SK-N-SH treated with all-trans-retinoic acid at 6 μM for 48 hours (cell line): ENCODE measurements at regions not wholly inside any gene's neighbourhood (a gene's known extent, or its start where the extent isn't known, plus 50 kb on each side); places are given as distances from the start of the nearest gene placed in this dataset.

Experiments
- ATAC-seq: fragments of 200-7000 bp; cut with Tn5 transposase; 3 replicates; pipeline ENCODE4 v1.9.1; 2020; ENCODE audit warnings: mild to moderate bottlenecking, moderate library complexity
- ARNTL ChIP-seq: fragments of 450-650 bp; formaldehyde crosslinking; IDR thresholded peaks from 2 replicates; pipeline ENCODE4 v1.5.0; 2020; ENCODE audit warnings: low read depth, mild to moderate bottlenecking, moderate library complexity, borderline replicate concordance
- BACH2 ChIP-seq: fragments of 250-450 bp; sonication (Bioruptor Pico); IDR thresholded peaks from 2 replicates; pipeline ENCODE4 v1.9.0; 2021; ENCODE audit warnings: mild to moderate bottlenecking, borderline replicate concordance
- CREB5 ChIP-seq: fragments of 250-450 bp; sonication (Bioruptor Pico); IDR thresholded peaks from 2 replicates; pipeline ENCODE4 v1.5.1; 2020; ENCODE audit warnings: low read depth, mild to moderate bottlenecking, moderate library complexity
- CSDC2 ChIP-seq: fragments of 250-450 bp; sonication (Bioruptor Pico); IDR thresholded peaks from 2 replicates; pipeline ENCODE4 v1.5.0; 2020; ENCODE audit warnings: mild to moderate bottlenecking, moderate library complexity
- CSRNP3 ChIP-seq: fragments of 250-450 bp; sonication (Bioruptor Pico); IDR thresholded peaks from 2 replicates; pipeline ENCODE4 v1.5.1; 2021; ENCODE audit warnings: mild to moderate bottlenecking, moderate library complexity
- ESRRG ChIP-seq: fragments of 250-450 bp; sonication (Bioruptor Pico); IDR thresholded peaks from 2 replicates; pipeline ENCODE4 v1.6.1; 2021; ENCODE audit warnings: mild to moderate bottlenecking
- GLIS3 ChIP-seq: fragments of 250-450 bp; sonication (Bioruptor Pico); IDR thresholded peaks from 2 replicates; pipeline ENCODE4 v1.5.0; 2020; ENCODE audit warnings: mild to moderate bottlenecking, moderate library complexity
- OSR1 ChIP-seq: fragments of 250-450 bp; sonication (Bioruptor Pico); IDR thresholded peaks from 2 replicates; pipeline ENCODE4 v1.8.0; 2022; ENCODE audit warnings: moderate library complexity, mild to moderate bottlenecking, inconsistent platforms
- PATZ1 ChIP-seq: fragments of 250-450 bp; sonication (Bioruptor Pico); IDR thresholded peaks from 2 replicates; pipeline ENCODE4 v1.8.0; 2020; ENCODE audit warnings: mild to moderate bottlenecking, moderate library complexity, borderline replicate concordance
- POU6F1 ChIP-seq: fragments of 250-450 bp; sonication (Bioruptor Pico); IDR thresholded peaks from 2 replicates; pipeline ENCODE4 v1.8.0; 2021; ENCODE audit warnings: low read depth, mild to moderate bottlenecking, moderate library complexity, borderline replicate concordance
- RARB ChIP-seq: fragments of 250-450 bp; sonication (Bioruptor Pico); IDR thresholded peaks from 2 replicates; pipeline ENCODE4 v1.8.0; 2021; ENCODE audit warnings: mild to moderate bottlenecking, moderate library complexity
- SNAI2 ChIP-seq: fragments of 250-450 bp; sonication (Bioruptor Pico); IDR thresholded peaks from 2 replicates; pipeline ENCODE4 v1.5.0; 2020; ENCODE audit warnings: mild to moderate bottlenecking, moderate library complexity
- TCF4 ChIP-seq: fragments of 250-450 bp; sonication (Bioruptor Pico); IDR thresholded peaks from 2 replicates; pipeline ENCODE4 v1.8.0; 2021; ENCODE audit warnings: mild to moderate bottlenecking, moderate library complexity, borderline replicate concordance
- TSHZ2 ChIP-seq: fragments of 250-450 bp; sonication (Bioruptor Pico); IDR thresholded peaks from 2 replicates; pipeline ENCODE4 v1.5.0; 2020; ENCODE audit warnings: mild to moderate bottlenecking, moderate library complexity
- ZC3H10 ChIP-seq: fragments of 250-450 bp; sonication (Bioruptor Pico); IDR thresholded peaks from 2 replicates; pipeline ENCODE4 v1.5.1; 2021; ENCODE audit warnings: mild to moderate bottlenecking, moderate library complexity
- ZFP3 ChIP-seq: fragments of 250-450 bp; sonication (Bioruptor Pico); IDR thresholded peaks from 2 replicates; pipeline ENCODE4 v1.5.0; 2020; ENCODE audit warnings: mild to moderate bottlenecking, moderate library complexity
- ZFP30 ChIP-seq: fragments of 450-650 bp; formaldehyde crosslinking; IDR thresholded peaks from 2 replicates; pipeline ENCODE4 v1.5.0; 2022; ENCODE audit warnings: mild to moderate bottlenecking, moderate library complexity
- ZNF565 ChIP-seq: fragments of 450-650 bp; formaldehyde crosslinking; conservative IDR thresholded peaks from 2 replicates; pipeline ENCODE4 v1.5.0; 2020; ENCODE audit warnings: low read depth, mild to moderate bottlenecking, moderate library complexity
- ZNF8 ChIP-seq: fragments of 450-650 bp; formaldehyde crosslinking; IDR thresholded peaks from 2 replicates; pipeline ENCODE4 v1.5.0; 2020; ENCODE audit warnings: mild to moderate bottlenecking, moderate library complexity

GRCh38 chr2:236852100-236852976 is 233.4 kb upstream of the COPS8 start:
- ATAC-seq: no peak
- TF ChIP-seq ZFP30 (CRISPR knock-in tag) (no peak), ZNF8 (CRISPR knock-in tag) (no peak), CREB5 (no peak), TCF4 (CRISPR knock-in tag) (no peak), GLIS3 (no peak), CSRNP3 (CRISPR knock-in tag) (no peak), SNAI2 (CRISPR knock-in tag) (no peak), BACH2 (CRISPR knock-in tag) (no peak), TSHZ2 (CRISPR knock-in tag) (no peak)

- ATAC-seq: no peak
- TF ChIP-seq RARB (no peak), ESRRG (CRISPR knock-in tag) (no peak), OSR1 (CRISPR knock-in tag) (no peak), PATZ1 (no peak), BACH2 (CRISPR knock-in tag) (no peak), POU6F1 (no peak), ZFP30 (CRISPR knock-in tag) (no peak), ARNTL (CRISPR knock-in tag) (no peak), SNAI2 (CRISPR knock-in tag) (no peak), ZNF8 (CRISPR knock-in tag) (no peak), CSDC2 (CRISPR knock-in tag) (no peak), ZFP3 (no peak), ZC3H10 (CRISPR knock-in tag) (no peak), CREB5 (no peak)
Observed at GRCh38 chr2:236852977-236853374, 232.7 kb upstream of the COPS8 start.

GRCh38 chr2:236853585-236854051 is 232.1 kb upstream of the COPS8 start:
- TF ChIP-seq ZNF565: no peak
- no peak for ATAC-seq
